Mesendoderm (in vitro differentiated cells): ENCODE measurements at regions not wholly inside any gene's neighbourhood (a gene's known extent, or its start where the extent isn't known, plus 50 kb on each side); places are given as distances from the start of the nearest gene placed in this dataset.

Experiments
- DNase-seq: peaks from one replicate; pipeline ENCODE4 v3.0.0; 2013
- H2AK5ac ChIP-seq: 2 replicates; pipeline ENCODE4 v1.6.1; 2013; ENCODE audit warnings: low read length, inconsistent platforms
- H2BK120ac ChIP-seq: 2 replicates; pipeline ENCODE4 v1.6.1; 2013; ENCODE audit warnings: low read depth, mild to moderate bottlenecking, low read length, moderate library complexity, mixed read lengths
- H2BK15ac ChIP-seq: replicated peaks from 2 replicates; pipeline ENCODE4 v1.6.1; 2013; ENCODE audit warnings: low read depth, mild to moderate bottlenecking, moderate library complexity
- H2BK5ac ChIP-seq: 2 replicates; pipeline ENCODE4 v1.6.1; 2013; ENCODE audit warnings: low read length, inconsistent platforms
- H3K18ac ChIP-seq: 2 replicates; pipeline ENCODE4 v1.6.1; 2013; ENCODE audit warnings: mild to moderate bottlenecking, low read length, mixed read lengths
- H3K23ac ChIP-seq: one replicate; pipeline ENCODE4 v1.6.1; 2013; ENCODE audit warnings: low read length
- H3K27ac ChIP-seq: 2 replicates; pipeline ENCODE4 v1.5.1; 2013; ENCODE audit warnings: low read depth, mild to moderate bottlenecking, inconsistent platforms, low read length, moderate library complexity
- H3K27me3 ChIP-seq: 2 replicates; pipeline ENCODE4 v1.6.1; 2013; ENCODE audit warnings: low read length, control low read depth, mild to moderate bottlenecking, inconsistent platforms; ENCODE audit not compliant: insufficient read depth, poor library complexity
- H3K36me3 ChIP-seq: 2 replicates; pipeline ENCODE4 v1.6.1; 2013; ENCODE audit warnings: low read length, inconsistent platforms; ENCODE audit not compliant: control insufficient read depth, insufficient read depth
- H3K4ac ChIP-seq: one replicate; pipeline ENCODE4 v1.6.1; 2013; ENCODE audit warnings: low read depth, mild to moderate bottlenecking, low read length, moderate library complexity
- H3K4me1 ChIP-seq: 2 replicates; pipeline ENCODE4 v1.6.1; 2013; ENCODE audit warnings: low read depth, low read length, inconsistent platforms; ENCODE audit not compliant: control insufficient read depth
- H3K4me2 ChIP-seq: 2 replicates; pipeline ENCODE4 v1.6.1; 2013; ENCODE audit warnings: low read length
- H3K4me3 ChIP-seq: 2 replicates; pipeline ENCODE4 v1.5.1; 2013; ENCODE audit warnings: mild to moderate bottlenecking, low read length
- H3K56ac ChIP-seq: one replicate; pipeline ENCODE4 v1.6.1; 2013; ENCODE audit warnings: low read length
- H3K79me1 ChIP-seq: 2 replicates; pipeline ENCODE4 v1.6.1; 2013; ENCODE audit warnings: low read length, inconsistent platforms
- H3K79me2 ChIP-seq: 2 replicates; pipeline ENCODE4 v1.6.1; 2013; ENCODE audit warnings: mild to moderate bottlenecking, low read length; ENCODE audit not compliant: control insufficient read depth, insufficient read depth
- H3K9ac ChIP-seq: 2 replicates; pipeline ENCODE4 v1.6.1; 2013; ENCODE audit warnings: low read length, inconsistent platforms
- H4K5ac ChIP-seq: one replicate; pipeline ENCODE4 v1.6.1; 2013; ENCODE audit warnings: low read length
- H4K8ac ChIP-seq: one replicate; pipeline ENCODE4 v1.6.1; 2013; ENCODE audit warnings: low read depth, mild to moderate bottlenecking, control low read depth, low read length, moderate library complexity
- WGBS: extraction: QIAGEN DNeasy Blood & Tissue Kit; methylation state at CpG from one replicate; pipeline ENCODE4 v1.1.7; 2013; ENCODE audit warnings: low lambda C conversion rate, missing lambda C conversion rate; ENCODE audit not compliant: insufficient coverage; ENCODE audit errors: extremely low coverage; 5-methylcytosine and 5-hydroxymethylcytosine counted together

- Histone ChIP-seq H3K79me2 (no peaks in the 10 kb centered on the region), H3K4me2 (no peak overlapping the region), H4K8ac (no peak overlapping the region), H3K79me1 (no peaks in the 10 kb centered on the region), H3K27ac (no peak overlapping the region), H3K56ac (no peak overlapping the region), H2BK5ac (no peak overlapping the region), H2BK15ac (no peak overlapping the region), H3K18ac (no peak overlapping the region), H3K27me3 (no peaks in the 10 kb centered on the region), H2BK120ac (no peak overlapping the region), H3K23ac (no peak overlapping the region), H4K5ac (no peak overlapping the region), H3K4ac (no peak overlapping the region), H3K4me3 (no peak overlapping the region), H2AK5ac (no peak overlapping the region), H3K4me1 (no peaks in the 10 kb centered on the region), H3K36me3 (no peaks in the 10 kb centered on the region), H3K9ac (no peak overlapping the region)
- no peak for DNase-seq
- WGBS, result no CpG with 5 or more reads among the region's 1 CpG
Measured at GRCh38 chr21:18478513-18478912, 74.9 kb upstream of the TMPRSS15 start.

DNA sequence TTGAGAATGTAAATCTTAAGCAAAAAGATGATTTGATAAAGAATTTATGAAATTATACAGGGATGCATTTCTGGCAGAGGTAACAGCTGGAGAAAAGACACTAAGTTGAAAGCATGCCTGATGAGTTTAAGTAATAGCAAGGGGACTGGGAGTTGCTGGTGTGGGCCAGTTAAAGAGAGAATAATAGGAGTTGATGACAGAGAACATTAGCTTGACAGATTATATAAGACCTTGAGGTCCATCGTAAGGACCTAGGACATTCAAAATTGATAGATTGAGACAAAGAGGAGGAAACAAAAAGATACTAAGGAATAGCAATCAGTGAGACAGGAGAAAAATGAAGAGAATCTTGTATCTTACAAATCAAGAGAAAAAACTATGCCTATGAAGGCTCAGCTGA, 84.7 kb upstream of the TMPRSS15 start:
- Histone ChIP-seq H2BK5ac (no peak overlapping the region), H3K36me3 (no peaks in the 10 kb centered on the region), H2BK15ac (no peak overlapping the region), H3K4me1 (no peaks in the 10 kb centered on the region), H3K4me2 (no peak overlapping the region), H4K5ac (no peak overlapping the region), H4K8ac (no peak overlapping the region), H2AK5ac (no peak overlapping the region), H3K27me3 (no peaks in the 10 kb centered on the region), H3K27ac (no peak overlapping the region), H2BK120ac (no peak overlapping the region), H3K79me1 (no peaks in the 10 kb centered on the region), H3K4ac (no peak overlapping the region), H3K18ac (no peak overlapping the region), H3K9ac (no peak overlapping the region), H3K56ac (no peak overlapping the region), H3K4me3 (no peak overlapping the region), H3K79me2 (no peaks in the 10 kb centered on the region), H3K23ac (no peak overlapping the region)
- WGBS, result no CpG with 5 or more reads among the region's 1 CpG
- DNase-seq, result no peak

DNA sequence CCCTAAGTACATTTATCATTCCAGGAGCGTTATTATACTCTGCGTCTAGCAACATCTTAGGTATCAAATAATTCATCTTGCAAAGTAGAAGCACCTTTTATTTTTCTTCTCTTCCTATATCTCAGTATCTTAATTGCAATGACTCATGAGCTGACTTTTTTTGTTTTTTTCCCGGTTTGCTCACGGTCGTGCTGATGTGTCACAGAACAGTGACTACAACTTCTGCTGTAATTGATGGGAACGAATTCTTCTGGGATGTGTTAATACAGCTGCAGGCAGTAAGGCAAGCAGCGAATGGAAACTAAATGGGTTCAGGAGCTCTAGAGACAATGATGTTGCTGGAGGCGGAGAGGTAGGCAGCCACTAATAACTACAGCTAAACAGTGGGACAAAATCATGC, 89.8 kb upstream of the TMPRSS15 start:
- Histone ChIP-seq H3K56ac (no peak overlapping the region), H3K4ac (no peak overlapping the region), H3K9ac (no peak overlapping the region), H3K79me1 (no peaks in the 10 kb centered on the region), H2BK15ac (no peak overlapping the region), H3K18ac (no peak overlapping the region), H3K4me1 (no peaks in the 10 kb centered on the region), H3K79me2 (no peaks in the 10 kb centered on the region), H3K23ac (no peak overlapping the region), H3K27ac (no peak overlapping the region), H3K4me2 (no peak overlapping the region), H4K5ac (no peak overlapping the region), H2AK5ac (no peak overlapping the region), H3K4me3 (no peak overlapping the region), H3K36me3 (no peaks in the 10 kb centered on the region), H2BK120ac (no peak overlapping the region), H3K27me3 (no peaks in the 10 kb centered on the region), H2BK5ac (no peak overlapping the region), H4K8ac (no peak overlapping the region)
- DNase-seq, result peak; percentile 87
- WGBS, result no CpG with 5 or more reads among the region's 8 CpGs

DNA sequence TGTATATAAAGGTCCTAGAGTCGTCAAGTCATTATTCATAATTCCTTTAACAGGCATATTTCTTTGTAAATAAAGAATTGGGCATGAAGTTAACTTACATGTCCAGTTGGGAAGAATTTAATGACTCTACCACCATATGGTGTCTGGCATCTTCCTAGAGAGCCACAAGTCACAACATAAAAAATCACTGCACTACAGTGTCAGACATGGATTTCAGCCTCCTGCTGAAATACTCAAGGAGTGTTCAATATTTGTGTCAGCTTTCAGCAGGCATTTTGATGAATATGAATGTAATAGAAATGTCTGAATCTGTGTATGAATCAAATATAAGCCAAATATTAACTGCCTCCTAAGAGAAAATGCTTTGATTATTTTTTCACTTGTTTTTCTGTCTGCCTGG, 91.9 kb upstream of the TMPRSS15 start:
- no CpG with 5 or more reads among the region's 1 CpG for WGBS
- Histone ChIP-seq H4K5ac (no peak overlapping the region), H3K4ac (no peak overlapping the region)

GRCh38 chr21:18498431-18498830, 94.8 kb upstream of the TMPRSS15 start:
- Histone ChIP-seq H3K4me3 (no peak overlapping the region), H3K79me1 (no peaks in the 10 kb centered on the region), H3K4me2 (no peak overlapping the region), H3K9ac (no peak overlapping the region), H3K18ac (no peak overlapping the region), H3K4me1 (no peaks in the 10 kb centered on the region), H3K4ac (no peak overlapping the region), H4K5ac (no peak overlapping the region), H3K27ac (no peak overlapping the region), H3K36me3 (no peaks in the 10 kb centered on the region), H3K23ac (no peak overlapping the region), H4K8ac (no peak overlapping the region), H3K27me3 (no peaks in the 10 kb centered on the region), H2BK15ac (no peak overlapping the region), H2BK5ac (no peak overlapping the region), H3K56ac (no peak overlapping the region), H3K79me2 (no peaks in the 10 kb centered on the region), H2AK5ac (no peak overlapping the region), H2BK120ac (no peak overlapping the region)
- WGBS, result no CpG with 5 or more reads among the region's 1 CpG
- DNase-seq, result no peak

More for the DNA sequence above, 91.9 kb upstream of the TMPRSS15 start:
- no peak overlapping the region for H3K4me3 ChIP-seq
- no peak overlapping the region for H2AK5ac ChIP-seq
- H4K8ac ChIP-seq, result no peak overlapping the region
- H2BK15ac ChIP-seq, result no peak overlapping the region
- H3K18ac ChIP-seq, result no peak overlapping the region
- H3K36me3 ChIP-seq, result no peaks in the 10 kb centered on the region
- H3K23ac ChIP-seq, result no peak overlapping the region
- no peaks in the 10 kb centered on the region for H3K79me2 ChIP-seq
- no peaks in the 10 kb centered on the region for H3K79me1 ChIP-seq
- no peak overlapping the region for H3K4me2 ChIP-seq
- DNase-seq, result no peak
- H3K27ac ChIP-seq, result no peak overlapping the region
- H3K4me1 ChIP-seq, result no peaks in the 10 kb centered on the region
- H2BK5ac ChIP-seq, result no peak overlapping the region
- no peaks in the 10 kb centered on the region for H3K27me3 ChIP-seq
- H2BK120ac ChIP-seq, result no peak overlapping the region
- no peak overlapping the region for H3K9ac ChIP-seq
- H3K56ac ChIP-seq, result no peak overlapping the region

GRCh38 chr21:18499761-18500376, 96.3 kb upstream of the TMPRSS15 start:
- no peak overlapping the region for H3K9ac ChIP-seq
- H3K18ac ChIP-seq, result no peak overlapping the region
- H2BK15ac ChIP-seq, result no peak overlapping the region
- H3K79me1 ChIP-seq, result no peaks in the 10 kb centered on the region
- H3K4ac ChIP-seq, result no peak overlapping the region
- no peak overlapping the region for H3K23ac ChIP-seq
- H3K27ac ChIP-seq, result no peak overlapping the region
- H4K5ac ChIP-seq, result no peak overlapping the region
- no peak overlapping the region for H2BK120ac ChIP-seq
- H3K79me2 ChIP-seq, result no peaks in the 10 kb centered on the region
- no peak overlapping the region for H2BK5ac ChIP-seq
- H3K4me2 ChIP-seq, result no peak overlapping the region
- H3K27me3 ChIP-seq, result no peaks in the 10 kb centered on the region
- no peak overlapping the region for H2AK5ac ChIP-seq
- no peak overlapping the region for H3K4me3 ChIP-seq
- no peak overlapping the region for H4K8ac ChIP-seq
- no peak overlapping the region for H3K56ac ChIP-seq
- no peaks in the 10 kb centered on the region for H3K4me1 ChIP-seq
- WGBS, result no CpG with 5 or more reads among the region's 4 CpGs
- H3K36me3 ChIP-seq, result no peaks in the 10 kb centered on the region
- peak; percentile 44 for DNase-seq
